NCI-H226 (cell line): ENCODE measurements at regions not wholly inside any gene's neighbourhood (a gene's known extent, or its start where the extent isn't known, plus 50 kb on each side); places are given as distances from the start of the nearest gene placed in this dataset.
"Not testable (repeated sequence)": the region's sequence is repeated elsewhere in the genome, so short reads cannot be mapped to it uniquely, and the experiment has no call there.

ENCODE experiments used
- DNase-seq: peaks from one replicate; pipeline ENCODE4 v3.0.0-alpha.2; 2015

GRCh38 chrX:128754130-128754529, 701.9 kb upstream of the ACTRT1 start:
- no peak for DNase-seq

GRCh38 chrX:128739539-128739938, 687.3 kb upstream of the ACTRT1 start:
- DNase-seq: no peak

GRCh38 chrX:128728943-128729342, 676.7 kb upstream of the ACTRT1 start:
- no peak for DNase-seq

GRCh38 chrX:128717635-128718578, 665.7 kb upstream of the ACTRT1 start:
- no peak for DNase-seq

- DNase-seq: no peak
Observed at GRCh38 chrX:128714425-128714824, 662.2 kb upstream of the ACTRT1 start.

GRCh38 chrX:128699716-128700285, 647.6 kb upstream of the ACTRT1 start:
- no peak for DNase-seq

GRCh38 chrX:128698573-128699181, 646.5 kb upstream of the ACTRT1 start:
- DNase-seq: no peak

GRCh38 chrX:128691872-128692271, 639.7 kb upstream of the ACTRT1 start:
- no peak for DNase-seq

- DNase-seq: no peak
Observed at GRCh38 chrX:128685387-128685786, 633.2 kb upstream of the ACTRT1 start.

GRCh38 chrX:128676651-128677050, 624.4 kb upstream of the ACTRT1 start:
- DNase-seq: no peak

- DNase-seq: not testable (repeated sequence)
Observed at GRCh38 chrX:128674326-128675086, 622.3 kb upstream of the ACTRT1 start.

GRCh38 chrX:128664211-128664610, 612.0 kb upstream of the ACTRT1 start:
- DNase-seq: no peak

- DNase-seq: no peak
Observed at GRCh38 chrX:128653524-128654060, 601.4 kb upstream of the ACTRT1 start.

GRCh38 chrX:128650326-128650725, 598.1 kb upstream of the ACTRT1 start:
- no peak for DNase-seq

- no peak for DNase-seq
Observed at GRCh38 chrX:128634754-128635153, 582.6 kb upstream of the ACTRT1 start.

GRCh38 chrX:128623361-128623760, 571.2 kb upstream of the ACTRT1 start:
- no peak for DNase-seq

- no peak for DNase-seq
Observed at GRCh38 chrX:128622296-128622695, 570.1 kb upstream of the ACTRT1 start.

- no peak for DNase-seq
Observed at GRCh38 chrX:128619490-128619889, 567.3 kb upstream of the ACTRT1 start.

- DNase-seq: no peak
Observed at GRCh38 chrX:128616933-128617332, 564.7 kb upstream of the ACTRT1 start.

GRCh38 chrX:128606817-128607216, 554.6 kb upstream of the ACTRT1 start:
- not testable (repeated sequence) for DNase-seq

- not testable (repeated sequence) for DNase-seq
Observed at GRCh38 chrX:128606357-128606756, 554.2 kb upstream of the ACTRT1 start.

GRCh38 chrX:128601706-128602105, 549.5 kb upstream of the ACTRT1 start:
- DNase-seq: no peak

- no peak for DNase-seq
Observed at GRCh38 chrX:128599632-128600031, 547.4 kb upstream of the ACTRT1 start.
